ENCODE measurements at regions not wholly inside any gene's neighbourhood (a gene's known extent, or its start where the extent isn't known, plus 50 kb on each side); places are given as distances from the start of the nearest gene placed in this dataset.

- no peak for TF ChIP-seq CTCF (IDR thresholded peaks at IDR 0.05)
- no peak for TF ChIP-seq POLR2AphosphoS5 (IDR thresholded peaks at IDR 0.05; ENCODE audit: low read depth, low read length)
- no peak for TF ChIP-seq TCF7L2 (IDR thresholded peaks at IDR 0.05; ENCODE audit: low read depth, low read length)
- TF ChIP-seq SIN3A (IDR thresholded peaks at IDR 0.05; ENCODE audit: borderline replicate concordance, insufficient read depth, low read depth, low read length): no peak
- no peak for TF ChIP-seq REST (IDR thresholded peaks at IDR 0.05; ENCODE audit: insufficient read depth in 1 of 2, low read depth in 2 of 2, low read length in 1 of 2)
Observed at GRCh38 chr4:28358606-28359005, 1498.0 kb downstream of the STIM2 start.

Data from Panc1 (cell line).